SJSA1 (cell line): ENCODE measurements at regions not wholly inside any gene's neighbourhood (a gene's known extent, or its start where the extent isn't known, plus 50 kb on each side); places are given as distances from the start of the nearest gene placed in this dataset.
"Not testable (repeated sequence)": the region's sequence is repeated elsewhere in the genome, so short reads cannot be mapped to it uniquely, and the experiment has no call there.

ENCODE experiments used
- DNase-seq, 2 experiments: peaks; one replicate each; pipeline ENCODE4 v3.0.0-alpha.2; 2015 to 2020; ENCODE audit warnings: low spot score in 2 of 2, low read depth in 1 of 2
- H3K27ac ChIP-seq: fragments of 250-450 bp; sonication (Bioruptor Pico); 2 replicates; pipeline ENCODE4 v1.5.1; 2020; ENCODE audit warnings: mild to moderate bottlenecking, moderate library complexity
- H3K27me3 ChIP-seq: fragments of 250-450 bp; sonication (Bioruptor Pico); replicated peaks from 2 replicates; pipeline ENCODE4 v1.5.1; 2020; ENCODE audit warnings: mild to moderate bottlenecking, moderate library complexity
- H3K36me3 ChIP-seq: fragments of 250-450 bp; sonication (Bioruptor Pico); 2 replicates; pipeline ENCODE4 v1.5.1; 2020; ENCODE audit warnings: mild to moderate bottlenecking
- H3K4me1 ChIP-seq: fragments of 250-450 bp; sonication (Bioruptor Pico); replicated peaks from 2 replicates; pipeline ENCODE4 v1.6.1; 2021; ENCODE audit warnings: mild to moderate bottlenecking
- H3K4me3 ChIP-seq: fragments of 250-450 bp; sonication (Bioruptor Pico); 2 replicates; pipeline ENCODE4 v1.5.1; 2020; ENCODE audit warnings: mild to moderate bottlenecking
- H3K9me3 ChIP-seq: fragments of 250-450 bp; sonication (Bioruptor Pico); replicated peaks from 2 replicates; pipeline ENCODE4 v1.5.1; 2020; ENCODE audit warnings: mild to moderate bottlenecking

GRCh38 chr5:124613273-124613953 is 133.0 kb downstream of the ZNF608 start:
- Histone ChIP-seq H3K27ac (peak overlapping the region; percentile 34), H3K36me3 (no peaks in the 10 kb centered on the region), H3K9me3 (no peaks in the 10 kb centered on the region), H3K4me3 (no peak overlapping the region), H3K4me1 (peaks cover 13% of the 10 kb centered on the region), H3K27me3 (no peaks in the 10 kb centered on the region)
- no peak for DNase-seq

- DNase-seq, result no peak
- Histone ChIP-seq H3K9me3 (no peaks in the 10 kb centered on the region), H3K27ac (no peak overlapping the region), H3K36me3 (no peaks in the 10 kb centered on the region), H3K4me1 (peaks cover 13% of the 10 kb centered on the region), H3K4me3 (no peak overlapping the region), H3K27me3 (no peaks in the 10 kb centered on the region)
These were observed 134.4 kb downstream of the ZNF608 start for GRCh38 chr5:124612023-124612422.

DNA sequence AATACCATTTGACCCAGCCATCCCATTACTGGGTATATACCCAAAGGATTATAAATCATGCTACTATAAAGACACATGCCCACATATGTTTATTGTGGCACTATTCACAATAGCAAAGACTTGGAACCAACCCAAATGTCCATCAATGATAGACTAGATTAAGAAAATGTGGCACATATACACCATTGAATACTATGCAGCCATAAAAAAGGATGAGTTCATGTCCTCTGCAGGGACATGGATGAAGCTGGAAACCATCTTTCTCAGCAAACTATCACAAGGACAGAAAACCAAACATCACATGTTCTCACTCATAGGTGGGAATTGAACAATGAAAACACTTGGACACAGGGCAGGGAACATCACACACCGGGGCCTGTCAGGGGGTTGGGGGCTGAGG is 135.2 kb downstream of the ZNF608 start:
- not testable (repeated sequence) for H3K27ac ChIP-seq, H3K4me3 ChIP-seq

DNA sequence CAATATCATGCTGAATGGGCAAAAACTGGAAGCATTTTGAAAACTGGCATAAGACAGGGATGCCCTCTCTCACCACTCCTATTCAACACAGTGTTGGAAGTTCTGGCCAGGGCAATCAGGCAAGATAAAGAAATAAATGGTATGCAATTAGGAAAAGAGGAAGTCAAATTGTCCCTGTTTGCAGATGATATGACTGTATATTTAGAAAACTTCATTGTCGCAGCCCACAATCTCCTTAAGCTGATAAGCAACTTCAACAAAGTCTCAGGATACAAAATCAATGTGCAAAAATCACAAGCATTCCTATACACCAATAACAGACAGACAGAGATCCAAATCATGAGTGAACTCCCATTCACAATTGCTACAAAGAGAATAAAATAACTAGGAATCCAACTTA is 136.8 kb downstream of the ZNF608 start:
- peaks cover 11% of the 10 kb centered on the region for H3K4me1 ChIP-seq
- not testable (repeated sequence) for DNase-seq, H3K4me3 ChIP-seq, H3K27me3 ChIP-seq, H3K27ac ChIP-seq, H3K36me3 ChIP-seq, H3K9me3 ChIP-seq

More for the DNA sequence above, 135.2 kb downstream of the ZNF608 start:
- H3K9me3 ChIP-seq, H3K27me3 ChIP-seq, DNase-seq, H3K36me3 ChIP-seq: not testable (repeated sequence)
- H3K4me1 ChIP-seq, result peaks cover 13% of the 10 kb centered on the region

GRCh38 chr5:124606543-124606942 is 139.9 kb downstream of the ZNF608 start:
- H3K4me1 ChIP-seq, result no peaks in the 10 kb centered on the region
- H3K27me3 ChIP-seq, result no peaks in the 10 kb centered on the region
- H3K4me3 ChIP-seq, result no peak overlapping the region
- no peaks in the 10 kb centered on the region for H3K9me3 ChIP-seq
- no peak for DNase-seq
- H3K36me3 ChIP-seq, result no peaks in the 10 kb centered on the region
- no peak overlapping the region for H3K27ac ChIP-seq

- H3K4me1 ChIP-seq, result no peaks in the 10 kb centered on the region
- H3K9me3 ChIP-seq, result no peaks in the 10 kb centered on the region
- DNase-seq, result no peak
- H3K4me3 ChIP-seq, result no peak overlapping the region
- no peaks in the 10 kb centered on the region for H3K36me3 ChIP-seq
- H3K27me3 ChIP-seq, result no peaks in the 10 kb centered on the region
- H3K27ac ChIP-seq, result no peak overlapping the region
These were observed 140.3 kb downstream of the ZNF608 start for GRCh38 chr5:124606093-124606492.

DNA sequence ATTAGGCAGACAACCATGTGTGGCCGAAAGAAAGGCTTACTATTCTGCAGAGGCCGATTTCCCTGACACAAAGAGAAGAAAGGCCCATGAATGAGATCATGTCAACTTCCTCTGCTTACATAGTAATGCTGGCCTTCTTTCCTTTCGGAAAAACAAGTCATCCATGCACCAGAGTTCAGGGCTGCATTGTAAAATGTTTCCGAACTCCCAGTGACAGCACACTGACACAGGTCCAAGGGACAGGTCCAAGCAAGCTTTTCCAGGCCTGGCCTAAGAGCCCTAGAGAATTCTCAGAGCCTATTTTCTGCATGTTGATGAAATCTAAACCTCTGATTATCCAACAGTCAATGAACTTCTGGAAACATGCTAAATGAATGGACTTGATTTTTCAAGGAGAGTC is 140.9 kb downstream of the ZNF608 start:
- H3K4me3 ChIP-seq, result no peak overlapping the region
- no peaks in the 10 kb centered on the region for H3K9me3 ChIP-seq
- no peak for DNase-seq
- no peaks in the 10 kb centered on the region for H3K27me3 ChIP-seq
- H3K27ac ChIP-seq, result no peak overlapping the region
- no peaks in the 10 kb centered on the region for H3K36me3 ChIP-seq
- no peaks in the 10 kb centered on the region for H3K4me1 ChIP-seq

GRCh38 chr5:124604419-124604818 is 142.0 kb downstream of the ZNF608 start:
- no peaks in the 10 kb centered on the region for H3K27me3 ChIP-seq
- no peak for DNase-seq
- H3K27ac ChIP-seq, result no peak overlapping the region
- H3K4me1 ChIP-seq, result peaks cover 9% of the 10 kb centered on the region
- H3K9me3 ChIP-seq, result no peaks in the 10 kb centered on the region
- H3K36me3 ChIP-seq, result no peaks in the 10 kb centered on the region
- H3K4me3 ChIP-seq, result no peak overlapping the region

DNA sequence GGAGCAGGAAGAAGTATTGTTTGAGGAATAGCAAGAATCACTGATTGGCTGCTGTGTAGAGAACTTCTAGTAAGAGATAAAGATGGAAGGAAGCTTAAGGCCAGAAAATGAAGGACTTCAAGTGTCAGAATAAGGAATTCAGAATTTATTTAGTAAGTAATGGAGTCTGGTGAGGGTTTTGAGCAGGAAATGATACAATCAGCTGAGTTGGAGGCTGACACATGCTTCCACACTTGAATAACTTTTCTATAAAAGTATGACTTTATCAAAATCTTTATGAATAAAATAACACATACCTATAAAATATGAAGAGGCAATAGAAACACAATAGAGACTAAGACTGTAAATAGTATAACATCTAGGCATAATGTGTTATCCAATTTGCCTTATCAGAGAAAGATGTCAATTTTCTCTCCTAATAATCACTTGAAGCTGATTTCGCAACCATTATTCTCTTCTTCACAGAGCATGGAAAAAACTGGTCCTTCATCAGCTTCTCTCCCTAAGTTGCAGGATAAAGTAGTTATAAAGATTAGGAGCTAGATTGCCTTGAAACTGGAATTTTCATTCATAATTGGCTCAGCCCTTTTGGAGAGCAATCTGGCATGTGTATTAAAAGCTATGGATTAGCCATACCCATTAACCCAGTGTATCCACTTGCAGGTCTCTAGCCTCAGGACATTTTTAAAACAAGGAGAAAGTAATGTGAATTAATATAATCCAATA is 143.4 kb downstream of the ZNF608 start:
- Histone ChIP-seq H3K9me3 (no peaks in the 10 kb centered on the region), H3K27me3 (no peaks in the 10 kb centered on the region), H3K27ac (no peak overlapping the region), H3K4me3 (no peak overlapping the region), H3K4me1 (peaks cover 21% of the 10 kb centered on the region), H3K36me3 (no peaks in the 10 kb centered on the region)
- no peak for DNase-seq

- peak in 1 of 2 experiments; percentile 70 for DNase-seq
- H3K4me1 ChIP-seq, result peaks cover 40% of the 10 kb centered on the region
These were observed 147.1 kb downstream of the ZNF608 start for GRCh38 chr5:124599028-124599973.

DNA sequence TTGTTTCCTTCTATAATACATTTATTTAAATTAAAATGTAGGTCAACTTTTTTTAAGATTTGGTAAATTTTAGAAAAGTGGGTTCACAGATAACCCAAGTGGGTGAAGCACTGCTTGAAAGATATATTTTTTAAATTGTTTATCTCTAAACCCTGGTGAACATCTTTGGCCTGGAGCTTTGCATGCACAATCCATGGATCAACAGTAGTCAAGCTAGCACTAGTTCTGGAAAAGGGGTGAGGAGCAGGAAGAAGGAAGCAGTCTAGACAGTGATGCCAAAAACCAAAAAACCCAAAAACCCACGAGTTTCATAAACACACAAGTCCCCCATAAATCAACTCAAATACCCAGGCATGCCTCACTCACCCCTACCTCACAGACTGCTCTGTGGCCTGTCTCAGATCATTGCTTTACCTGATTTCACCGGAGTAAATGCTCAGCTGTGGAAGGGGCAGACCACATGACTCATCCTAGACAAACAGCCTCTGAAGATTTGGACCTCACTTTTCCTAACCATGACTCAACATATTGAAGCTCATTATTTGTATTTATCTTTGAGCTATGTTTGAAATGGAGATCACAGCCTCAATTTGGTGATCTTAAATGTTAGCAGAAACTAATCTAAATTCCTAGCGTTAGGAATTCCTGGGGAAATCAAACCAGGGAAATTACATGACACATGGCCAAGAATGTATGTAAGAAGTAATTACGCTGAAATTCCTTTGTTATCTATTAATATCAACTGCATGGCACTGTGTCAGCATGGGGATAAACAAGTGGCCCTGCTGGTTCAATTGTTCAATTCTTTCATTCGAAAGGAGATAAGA is 149.6 kb downstream of the ZNF608 start:
- peak; percentile 69 to 91 for DNase-seq
- H3K27ac ChIP-seq, result peak overlapping the region; percentile 30

More at GRCh38 chr5:124599028-124599973, 147.1 kb downstream of the ZNF608 start:
- H3K9me3 ChIP-seq, result no peaks in the 10 kb centered on the region
- H3K4me3 ChIP-seq, result no peak overlapping the region
- H3K27me3 ChIP-seq, result no peaks in the 10 kb centered on the region
- H3K36me3 ChIP-seq, result no peaks in the 10 kb centered on the region
- peak overlapping the region; percentile 35 for H3K27ac ChIP-seq

DNA sequence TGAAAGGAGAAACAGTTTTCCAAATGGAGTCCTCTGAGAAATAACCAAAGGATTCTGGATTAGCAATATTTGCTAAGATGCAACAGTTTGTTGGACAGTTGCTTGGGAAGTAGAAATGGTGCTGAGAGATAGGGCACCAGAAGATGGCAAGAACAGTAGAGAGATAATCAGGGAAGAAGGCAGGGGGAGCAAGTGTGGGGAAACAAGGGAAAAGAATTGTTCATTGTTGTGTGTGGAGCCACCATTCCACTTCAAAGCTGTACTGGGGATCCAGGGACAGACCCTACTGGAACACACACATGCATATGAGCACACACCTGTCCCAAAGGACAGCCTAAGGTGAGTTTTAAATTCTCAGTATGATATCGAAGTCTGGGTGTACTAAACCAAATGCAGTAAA is 152.5 kb downstream of the ZNF608 start:
- no peaks in the 10 kb centered on the region for H3K36me3 ChIP-seq
- H3K27ac ChIP-seq, result no peak overlapping the region
- no peaks in the 10 kb centered on the region for H3K9me3 ChIP-seq
- peaks cover 27% of the 10 kb centered on the region for H3K4me1 ChIP-seq
- no peaks in the 10 kb centered on the region for H3K27me3 ChIP-seq
- no peak overlapping the region for H3K4me3 ChIP-seq
- no peak for DNase-seq

More for the DNA sequence above, 149.6 kb downstream of the ZNF608 start:
- H3K36me3 ChIP-seq, result no peaks in the 10 kb centered on the region
- no peak overlapping the region for H3K4me3 ChIP-seq
- H3K4me1 ChIP-seq, result peaks cover 40% of the 10 kb centered on the region
- no peaks in the 10 kb centered on the region for H3K27me3 ChIP-seq
- no peaks in the 10 kb centered on the region for H3K9me3 ChIP-seq

- H3K9me3 ChIP-seq, result no peaks in the 10 kb centered on the region
- peaks cover 17% of the 10 kb centered on the region for H3K4me1 ChIP-seq
- no peak overlapping the region for H3K27ac ChIP-seq
- no peak overlapping the region for H3K4me3 ChIP-seq
- no peak for DNase-seq
- H3K36me3 ChIP-seq, result no peaks in the 10 kb centered on the region
- H3K27me3 ChIP-seq, result no peaks in the 10 kb centered on the region
These were observed 153.5 kb downstream of the ZNF608 start for GRCh38 chr5:124592891-124593290.
